DMS53 treated with DMSO at 0.1 percent for 48 hours (cell line): ENCODE measurements at regions not wholly inside any gene's neighbourhood (a gene's known extent, or its start where the extent isn't known, plus 50 kb on each side); places are given as distances from the start of the nearest gene placed in this dataset.
"Not testable (repeated sequence)": the region's sequence is repeated elsewhere in the genome, so short reads cannot be mapped to it uniquely, and the experiment has no call there.

Experiments
- DNase-seq: peaks from one replicate; lab custom pipeline; 2025; ENCODE audit not compliant: unreplicated experiment; lab: John Stamatoyannopoulos, UW

- DNase-seq = no peak
Measured at GRCh38 chr10:43843321-43844101, 194.8 kb upstream of the ZNF32 start.

- no peak for DNase-seq
Measured at GRCh38 chr10:43842496-43842895, 193.8 kb upstream of the ZNF32 start.

- DNase-seq = no peak
Measured at GRCh38 chr10:43842072-43842471, 193.4 kb upstream of the ZNF32 start.

- DNase-seq = no peak
Measured at GRCh38 chr10:43839973-43840372, 191.3 kb upstream of the ZNF32 start.

DNA sequence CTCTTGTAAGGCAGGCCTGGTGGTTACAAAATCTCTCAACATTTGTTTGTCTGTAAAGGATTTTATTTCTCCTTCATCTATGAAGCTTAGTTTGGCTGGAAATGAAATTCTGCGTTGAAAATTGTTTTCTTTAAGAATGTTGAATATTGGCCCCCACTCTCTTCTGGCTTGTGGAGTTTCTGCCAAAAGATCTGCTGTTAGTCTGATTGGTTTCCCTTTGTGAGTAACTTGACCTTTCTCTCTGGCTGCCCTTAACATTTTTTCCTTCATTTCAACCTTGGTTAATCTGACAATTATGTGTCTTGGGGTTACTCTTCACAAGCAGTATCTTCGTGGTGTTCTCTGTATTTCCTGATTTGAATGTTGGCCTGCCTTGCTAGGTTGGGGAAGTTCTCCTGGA is 186.1 kb upstream of the ZNF32 start:
- not testable (repeated sequence) for DNase-seq

DNA sequence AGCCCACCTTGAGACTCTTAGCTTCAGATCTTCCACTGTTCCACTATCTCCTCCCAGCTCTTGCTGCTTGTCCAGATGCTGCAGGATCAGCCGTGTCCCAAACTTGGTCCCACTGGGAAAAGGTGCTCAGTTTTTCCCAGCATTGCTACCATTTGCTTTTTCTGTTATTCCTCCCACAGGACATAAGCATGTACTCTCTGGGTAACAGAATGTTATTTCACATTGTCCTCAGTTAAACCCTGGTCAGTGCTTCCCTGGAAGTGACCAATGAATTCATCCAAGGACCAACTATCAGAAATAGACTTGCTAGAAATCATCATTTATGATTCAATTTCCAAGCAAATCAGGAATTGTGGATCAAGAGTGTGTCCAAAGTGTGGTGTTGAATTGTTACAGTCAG is 179.2 kb upstream of the ZNF32 start:
- DNase-seq = no peak

DNA sequence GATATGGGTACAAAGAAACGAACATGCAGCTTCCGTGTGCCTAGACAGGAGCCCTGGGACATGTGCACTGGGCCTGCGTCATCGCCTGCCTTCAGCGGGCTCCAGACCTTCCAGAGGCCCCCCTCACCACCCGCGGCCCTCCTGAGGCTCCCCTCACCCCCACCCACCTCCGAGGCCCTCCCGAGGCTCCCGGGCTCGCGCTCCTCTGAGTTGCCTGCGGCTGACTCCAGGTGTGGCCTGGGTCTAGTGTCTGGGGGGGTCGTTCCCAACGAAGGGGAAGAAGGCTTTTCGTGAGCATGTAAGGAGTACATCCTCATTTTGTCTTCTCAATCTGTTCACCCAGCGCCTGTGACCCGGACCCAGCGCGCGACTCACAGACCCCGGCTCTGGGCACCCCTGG is 177.3 kb upstream of the ZNF32 start:
- DNase-seq = no peak

DNA sequence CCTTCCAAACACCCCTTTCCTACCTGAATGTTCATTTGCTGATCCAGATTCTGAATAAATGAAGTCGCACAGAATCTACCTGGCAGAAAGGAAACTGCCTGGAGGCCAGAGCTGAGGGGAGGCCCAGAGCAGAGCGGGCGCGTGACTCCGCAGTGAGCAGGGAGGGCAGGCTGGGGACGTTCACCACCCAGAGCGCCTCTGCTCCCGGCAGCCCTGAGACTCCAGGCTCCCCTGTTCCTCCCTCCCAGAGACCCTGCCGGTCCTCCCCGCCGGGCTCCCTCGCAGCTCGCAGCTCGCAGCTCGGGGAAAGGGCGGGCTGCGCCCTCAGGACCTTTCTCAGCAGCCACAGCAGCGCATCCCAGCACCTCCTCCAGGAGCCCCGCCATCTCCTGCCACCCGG is 176.7 kb upstream of the ZNF32 start:
- no peak for DNase-seq

- no peak for DNase-seq
Measured at GRCh38 chr10:43824934-43825333, 176.3 kb upstream of the ZNF32 start.

DNA sequence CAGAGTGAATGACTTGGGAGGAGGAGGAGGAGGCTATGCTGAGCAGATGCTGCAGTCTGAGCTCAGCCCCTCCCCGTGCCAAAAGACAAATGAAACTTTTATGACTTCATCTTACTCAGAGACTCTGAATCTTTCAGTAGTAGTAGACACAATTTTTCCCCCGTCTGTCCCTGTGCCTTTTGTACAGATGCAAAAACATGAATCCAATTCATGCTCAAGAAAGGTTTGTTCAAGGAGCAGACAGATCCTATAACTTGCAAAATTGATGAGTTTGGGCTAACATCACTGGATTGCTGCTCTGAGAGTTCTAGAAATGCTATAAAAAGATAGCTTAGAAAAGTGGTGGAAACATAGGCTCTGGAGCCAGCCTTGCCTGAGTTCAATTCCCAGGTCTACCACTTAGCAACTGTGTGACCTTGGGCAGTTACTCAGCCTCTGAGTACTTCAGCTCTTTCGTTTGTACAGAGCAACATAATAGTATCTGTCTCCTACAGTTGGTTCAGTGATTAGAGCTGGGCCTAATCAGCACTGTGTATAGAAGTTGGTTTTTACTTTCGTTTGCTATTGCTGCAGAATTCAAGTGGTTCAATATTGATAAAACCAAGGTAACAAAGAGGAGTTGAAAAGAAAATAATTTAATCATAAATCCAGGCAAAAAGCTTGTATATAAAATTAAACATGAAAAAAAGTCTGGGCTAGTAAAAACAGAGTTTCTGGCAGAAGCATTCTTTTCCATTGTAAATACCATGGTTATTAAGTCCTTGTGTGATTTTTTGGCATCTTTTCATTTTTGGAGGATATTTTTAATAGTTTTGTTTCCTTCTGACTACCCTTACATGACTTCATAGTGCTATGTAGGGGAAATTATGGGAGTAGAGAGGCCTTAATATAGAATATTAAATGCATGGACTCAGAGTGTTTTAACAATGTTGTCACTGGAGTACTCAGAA is 174.2 kb upstream of the ZNF32 start:
- DNase-seq = no peak

- no peak for DNase-seq
Measured at GRCh38 chr10:43821103-43821502, 172.4 kb upstream of the ZNF32 start.

DNA sequence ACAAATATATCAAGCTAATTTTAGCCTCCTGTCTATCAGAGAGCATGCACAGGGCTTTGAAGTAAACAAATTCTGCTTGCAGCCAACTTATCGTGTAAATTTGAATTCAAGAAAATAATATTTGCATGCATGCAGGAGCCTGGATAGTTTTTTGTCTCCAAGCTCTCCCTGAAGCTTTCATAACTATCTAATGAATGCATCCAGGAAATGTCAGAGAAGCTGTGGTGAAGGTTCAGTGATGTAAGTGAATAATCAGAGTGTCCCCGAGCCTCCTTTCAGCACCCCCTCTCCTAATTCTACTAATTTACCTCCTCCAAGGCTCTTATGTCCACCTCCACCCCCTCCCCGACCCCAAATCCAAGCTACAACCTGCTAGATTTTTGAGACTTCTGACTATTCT is 172.0 kb upstream of the ZNF32 start:
- DNase-seq = no peak

DNA sequence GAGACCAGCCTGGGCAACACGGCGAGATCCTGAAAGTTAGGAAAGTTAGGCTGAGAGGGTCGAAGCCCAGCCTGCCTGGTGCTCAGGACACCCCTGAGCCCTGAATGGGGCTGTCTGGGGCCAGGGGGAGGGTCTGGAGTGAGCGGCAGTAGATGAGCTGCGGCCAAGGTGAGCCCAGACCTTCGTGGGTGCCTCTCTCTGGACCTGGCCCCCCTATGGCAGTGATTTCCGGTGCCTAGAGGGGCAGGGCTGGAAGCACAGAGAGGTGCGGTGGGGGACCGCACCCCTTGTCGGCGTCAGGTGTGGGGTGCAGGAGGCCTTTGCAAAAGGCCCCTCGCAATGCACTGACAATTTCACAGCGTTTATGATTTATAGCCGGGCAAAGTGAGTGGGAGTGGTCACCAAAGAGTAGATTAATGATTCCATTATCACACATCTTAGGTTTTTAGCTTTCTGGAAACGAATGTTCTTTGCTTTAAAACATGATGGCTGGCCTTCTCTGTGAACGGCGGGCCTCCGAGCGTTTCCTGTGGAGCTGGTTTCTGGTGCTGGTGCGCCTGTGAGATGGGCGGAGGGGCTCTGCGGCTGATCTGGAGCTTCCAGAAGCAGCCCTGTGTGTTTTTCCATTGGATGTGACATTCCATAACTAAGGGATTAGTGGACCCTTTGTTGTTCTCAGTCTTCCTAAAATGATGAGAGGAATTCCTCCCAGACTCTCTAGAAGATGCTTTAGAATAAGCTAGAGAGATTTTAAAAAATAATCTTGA is 171.0 kb upstream of the ZNF32 start:
- no peak for DNase-seq

DNA sequence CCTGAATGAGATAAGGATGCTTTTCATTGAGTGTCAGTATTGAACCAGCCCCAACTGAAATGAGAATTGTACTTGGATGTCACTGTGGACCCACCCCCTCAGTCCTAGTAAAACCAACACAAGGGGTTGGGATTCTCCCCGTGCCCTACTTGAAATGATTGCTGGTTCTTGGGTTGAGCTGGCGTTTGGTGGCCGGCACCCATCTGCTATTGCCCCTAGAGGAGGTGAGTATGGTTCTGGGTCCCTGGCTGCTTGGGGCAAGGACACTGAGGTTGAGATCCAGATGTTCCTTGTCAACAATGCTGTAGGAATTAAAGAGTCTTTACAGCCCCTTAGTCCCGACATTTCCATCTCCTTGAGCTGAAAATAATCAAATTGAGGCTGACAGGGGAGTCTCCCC is 170.0 kb upstream of the ZNF32 start:
- no peak for DNase-seq

DNA sequence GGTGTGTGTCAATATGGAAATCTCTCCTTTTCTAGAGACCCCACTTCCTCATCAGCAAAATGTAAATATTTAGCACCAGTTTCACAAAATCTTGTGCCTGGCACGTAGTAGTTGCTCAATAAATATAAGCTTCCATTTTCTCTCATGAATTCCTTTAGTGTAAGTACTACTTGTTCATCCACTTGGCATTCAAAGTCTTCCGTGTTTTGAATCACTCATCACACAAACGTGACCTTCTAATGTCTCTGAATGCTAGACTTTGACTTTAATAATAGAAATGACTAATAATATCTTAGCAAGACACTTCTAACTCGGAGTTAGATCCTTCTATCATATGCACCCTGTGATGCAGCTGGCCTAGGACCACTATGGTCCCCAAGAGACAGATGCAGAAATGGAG is 168.7 kb upstream of the ZNF32 start:
- no peak for DNase-seq

DNA sequence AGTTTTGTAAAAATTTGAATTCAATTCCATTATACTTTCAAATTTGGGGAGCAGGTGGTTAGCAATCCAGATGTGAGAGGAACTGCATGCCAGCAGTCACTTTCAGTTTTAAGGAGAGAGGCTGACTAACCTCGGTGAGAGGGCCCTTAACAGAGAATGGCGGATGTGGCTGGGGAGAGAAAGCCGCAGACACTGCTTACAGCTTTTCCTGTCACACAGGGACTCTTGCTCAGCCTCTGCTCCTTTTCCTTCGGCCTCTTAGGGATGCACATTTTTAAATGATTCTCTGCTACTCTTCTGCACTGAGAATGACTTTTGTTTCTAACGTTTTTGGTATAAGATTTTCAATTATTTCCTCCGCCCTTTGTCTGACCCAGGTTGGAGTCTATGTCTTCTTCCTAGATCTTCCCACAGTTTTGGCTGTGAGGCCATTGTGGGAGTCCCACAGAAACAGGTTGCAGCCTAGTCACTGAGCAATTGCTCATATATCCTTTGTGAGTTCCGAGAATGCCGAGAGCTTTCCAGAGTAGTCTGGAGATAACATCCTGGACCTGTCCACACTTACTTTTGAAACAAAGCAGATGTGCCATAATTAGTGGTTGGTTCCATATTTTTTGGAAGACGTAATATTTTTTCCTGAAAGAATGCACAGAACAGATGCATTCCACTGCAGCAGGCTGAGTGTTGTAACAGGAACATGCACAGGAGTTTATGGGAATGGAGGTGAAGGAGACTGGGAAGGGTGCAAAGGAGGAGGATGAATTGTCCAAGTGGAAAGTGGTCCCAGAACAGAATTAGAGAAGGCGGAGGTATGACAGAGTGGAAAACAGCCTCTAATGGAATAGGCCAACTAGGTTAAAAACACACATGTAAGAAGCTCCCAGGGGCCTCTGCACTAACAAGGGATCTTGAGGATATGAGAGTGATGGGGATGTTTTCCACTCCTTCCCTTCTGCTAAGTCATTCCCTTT is 168.0 kb upstream of the ZNF32 start:
- DNase-seq = no peak

- DNase-seq = no peak
Measured at GRCh38 chr10:43815181-43815885, 166.7 kb upstream of the ZNF32 start.

DNA sequence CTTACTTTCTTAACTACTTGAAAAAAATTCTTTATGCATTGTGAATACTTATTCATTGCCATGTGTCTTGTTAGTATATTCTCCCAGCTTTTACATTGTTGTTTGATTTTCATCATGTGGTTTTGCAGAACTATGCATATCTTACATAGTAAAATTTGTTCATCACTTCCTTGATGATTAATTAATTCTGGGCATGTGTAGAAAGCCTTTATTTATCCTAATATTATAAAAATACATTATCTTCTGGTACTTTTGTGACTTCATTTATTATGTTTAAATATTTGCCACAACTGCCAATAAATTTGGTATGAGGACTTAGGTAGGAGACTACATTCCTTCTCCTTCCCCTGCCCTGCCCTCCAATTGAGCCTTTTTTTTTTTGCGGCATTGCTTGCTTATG is 166.0 kb upstream of the ZNF32 start:
- no peak for DNase-seq

GRCh38 chr10:43811871-43812270 is 163.2 kb upstream of the ZNF32 start:
- no peak for DNase-seq
